HEK293 (cell line): ENCODE measurements at regions not wholly inside any gene's neighbourhood (a gene's known extent, or its start where the extent isn't known, plus 50 kb on each side); places are given as distances from the start of the nearest gene placed in this dataset.

Source experiments
- CTCF ChIA-PET: fragments of 350-600 bp; formaldehyde crosslinking; extraction: SDS; loops from one replicate; lab custom pipeline; 2021; ENCODE audit warnings: antibody characterized with exemption; lab: Yijun Ruan, JAX
- POLR2A ChIA-PET: fragments of 300-600 bp; formaldehyde crosslinking; extraction: SDS; loops from one replicate; lab custom pipeline; 2020; ENCODE audit warnings: antibody characterized with exemption, inconsistent platforms; lab: Yijun Ruan, JAX
- H3K27ac ChIP-seq: fragments of 200-500 bp; sonication (Bioruptor generic); 2 replicates; pipeline ENCODE4 v1.5.1; 2014; ENCODE audit warnings: low read depth, low read length, control low read depth, inconsistent platforms; ENCODE audit errors: extremely low read depth
- H3K36me3 ChIP-seq, 2 experiments: fragments of 200-500 bp in 1 of 2; sonication (Bioruptor generic) in 1 of 2; 1 replicate in 1 of 2; 2 replicates in 1 of 2; pipeline ENCODE4 v1.5.1; 2014 to 2017; ENCODE audit warnings: inconsistent platforms in 2 of 2, low read length in 2 of 2; ENCODE audit not compliant: control insufficient read depth in 2 of 2, insufficient read depth in 1 of 2
- H3K4me1 ChIP-seq: fragments of 200-500 bp; sonication (Bioruptor generic); 2 replicates; pipeline ENCODE4 v1.5.1; 2014; ENCODE audit warnings: mild to moderate bottlenecking, low read length, inconsistent platforms; ENCODE audit not compliant: control insufficient read depth, insufficient read depth
- H3K4me3 ChIP-seq: 2 replicates; pipeline ENCODE4 v1.5.1; 2011; ENCODE audit warnings: low read depth, mild to moderate bottlenecking, control low read depth, low read length, moderate library complexity
- H3K9me3 ChIP-seq: fragments of 200-500 bp; sonication (Bioruptor generic); 2 replicates; pipeline ENCODE4 v1.5.1; 2014; ENCODE audit warnings: low read depth, low read length, inconsistent platforms; ENCODE audit not compliant: control insufficient read depth, insufficient read depth
- BCL11A ChIP-seq: fragments of 450-650 bp; formaldehyde crosslinking; IDR thresholded peaks from 2 replicates; pipeline ENCODE4 v1.5.1; 2016; ENCODE audit warnings: low read depth, missing biosample characterization, missing genetic modification characterization
- GLI2 ChIP-seq: fragments of 450-650 bp; formaldehyde crosslinking; IDR thresholded peaks from 2 replicates; pipeline ENCODE4; 2017; ENCODE audit warnings: missing biosample characterization, missing genetic modification characterization, low read depth, borderline replicate concordance
- HOXA7 ChIP-seq: sonication (generic); formaldehyde crosslinking; IDR thresholded peaks from 2 replicates; pipeline ENCODE4 v1.8.1; 2022; ENCODE audit warnings: missing genetic modification reagents, borderline replicate concordance
- KLF16 ChIP-seq: fragments of 450-650 bp; formaldehyde crosslinking; IDR thresholded peaks from 2 replicates; pipeline ENCODE4 v1.5.1; 2017; ENCODE audit warnings: missing biosample characterization, missing genetic modification characterization
- PRDM1 ChIP-seq: fragments of 450-650 bp; formaldehyde crosslinking; IDR thresholded peaks from 2 replicates; pipeline ENCODE4; 2016; ENCODE audit warnings: missing biosample characterization, missing genetic modification characterization
- REPIN1 ChIP-seq: fragments of 450-650 bp; formaldehyde crosslinking; IDR thresholded peaks from 2 replicates; pipeline ENCODE4 v1.5.1; 2017; ENCODE audit warnings: missing biosample characterization, missing genetic modification characterization, low read depth
- SALL2 ChIP-seq: fragments of 450-650 bp; formaldehyde crosslinking; IDR thresholded peaks from 2 replicates; pipeline ENCODE4 v1.5.0; 2017; ENCODE audit warnings: missing biosample characterization, mild to moderate bottlenecking, missing genetic modification characterization, borderline replicate concordance
- ZEB2 ChIP-seq: fragments of 450-650 bp; formaldehyde crosslinking; IDR thresholded peaks from 2 replicates; pipeline ENCODE4 v1.5.1; 2016; ENCODE audit warnings: missing biosample characterization, missing genetic modification characterization
- ZFP3 ChIP-seq: fragments of 450-650 bp; formaldehyde crosslinking; IDR thresholded peaks from 2 replicates; pipeline ENCODE4 v1.5.1; 2016; ENCODE audit warnings: low read depth, missing biosample characterization, missing genetic modification characterization
- ZNF175 ChIP-seq: fragments of 450-650 bp; formaldehyde crosslinking; IDR thresholded peaks from 2 replicates; pipeline ENCODE4 v1.5.1; 2016; ENCODE audit warnings: missing biosample characterization, missing genetic modification characterization
- ZNF23 ChIP-seq: fragments of 450-650 bp; formaldehyde crosslinking; IDR thresholded peaks from 2 replicates; pipeline ENCODE4 v1.5.1; 2016; ENCODE audit warnings: missing biosample characterization, missing genetic modification characterization, borderline replicate concordance
- ZNF341 ChIP-seq: fragments of 450-650 bp; formaldehyde crosslinking; IDR thresholded peaks from 2 replicates; pipeline ENCODE4; 2016; ENCODE audit warnings: low read depth, missing biosample characterization, missing genetic modification characterization
- ZNF621 ChIP-seq: fragments of 450-650 bp; formaldehyde crosslinking; IDR thresholded peaks from 2 replicates; pipeline ENCODE4 v1.5.1; 2017; ENCODE audit warnings: missing biosample characterization, missing genetic modification characterization
- ZNF785 ChIP-seq: fragments of 450-650 bp; formaldehyde crosslinking; IDR thresholded peaks from 2 replicates; pipeline ENCODE4 v1.5.1; 2016; ENCODE audit warnings: missing biosample characterization, missing genetic modification characterization
- ZNF792 ChIP-seq: fragments of 450-650 bp; formaldehyde crosslinking; IDR thresholded peaks from 2 replicates; pipeline ENCODE4 v1.5.1; 2016; ENCODE audit warnings: missing biosample characterization, missing genetic modification characterization
- ZSCAN23 ChIP-seq: fragments of 450-650 bp; formaldehyde crosslinking; IDR thresholded peaks from 2 replicates; pipeline ENCODE4 v1.5.1; 2016; ENCODE audit warnings: missing biosample characterization, missing genetic modification characterization
- TF ChIP-seq, protein P1 (sequence below): fragments of 450-650 bp; formaldehyde crosslinking; IDR thresholded peaks from 2 replicates; pipeline ENCODE4 v1.5.1; 2016; ENCODE audit warnings: missing biosample characterization, missing genetic modification characterization, low read depth
- TF ChIP-seq, protein P2 (sequence below): fragments of 450-650 bp; formaldehyde crosslinking; IDR thresholded peaks from 2 replicates; pipeline ENCODE4 v1.5.1; 2016; ENCODE audit warnings: missing biosample characterization, missing genetic modification characterization
- TF ChIP-seq, protein P3 (sequence below): fragments of 450-650 bp; formaldehyde crosslinking; IDR thresholded peaks from 2 replicates; pipeline ENCODE4 v1.5.1; 2016; ENCODE audit warnings: missing biosample characterization, missing genetic modification characterization
- TF ChIP-seq, protein P4 (sequence below): fragments of 450-650 bp; formaldehyde crosslinking; IDR thresholded peaks from 2 replicates; pipeline ENCODE4 v1.5.1; 2016; ENCODE audit warnings: missing biosample characterization, missing genetic modification characterization
- TF ChIP-seq, protein P5 (sequence below): fragments of 450-650 bp; formaldehyde crosslinking; IDR thresholded peaks from 2 replicates; pipeline ENCODE4 v1.5.1; 2016; ENCODE audit warnings: missing biosample characterization, missing genetic modification characterization, borderline replicate concordance
- TF ChIP-seq, protein P6 (sequence below): fragments of 450-650 bp; formaldehyde crosslinking; IDR thresholded peaks from 2 replicates; pipeline ENCODE4 v1.5.1; 2016; ENCODE audit warnings: missing biosample characterization, missing genetic modification characterization

DNA sequence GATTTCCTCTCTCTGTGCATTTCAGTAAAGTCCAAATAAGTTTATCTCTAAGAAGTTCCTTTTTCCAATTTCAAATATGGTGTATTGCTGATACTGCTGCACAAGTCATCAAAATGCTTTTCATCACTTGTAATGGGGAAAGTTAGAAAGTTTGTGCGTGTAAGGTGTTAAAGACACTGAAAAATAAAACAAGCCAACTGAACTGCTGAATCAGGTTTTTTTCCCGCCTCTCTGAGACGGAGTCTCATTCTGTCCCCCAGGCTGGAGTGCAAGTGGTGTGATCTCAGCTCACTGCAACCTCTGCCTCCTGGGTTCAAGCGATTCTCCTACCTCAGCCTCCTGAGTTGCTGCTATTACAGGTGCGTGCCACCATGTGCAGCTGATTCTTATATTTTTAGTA lies 400.9 kb downstream of the LRRC70 start:
- Histone ChIP-seq H3K4me3 (no peak overlapping the region), H3K9me3 (no peaks in the 10 kb centered on the region), H3K4me1 (no peaks in the 10 kb centered on the region), H3K27ac (no peak overlapping the region), H3K36me3 (no peaks in the 10 kb centered on the region)
- TF ChIP-seq ZSCAN23, result no peak
- no peak for TF ChIP-seq HOXA7 (CRISPR knock-in tag)
- no peak for TF ChIP-seq PRDM1 (tag by site-specific recombination)
- TF ChIP-seq GLI2, result no peak
- no peak for TF ChIP-seq ZNF341 (tag by site-specific recombination)
- TF ChIP-seq ZEB2 (tag by site-specific recombination), result no peak
- TF ChIP-seq, protein P1, sequence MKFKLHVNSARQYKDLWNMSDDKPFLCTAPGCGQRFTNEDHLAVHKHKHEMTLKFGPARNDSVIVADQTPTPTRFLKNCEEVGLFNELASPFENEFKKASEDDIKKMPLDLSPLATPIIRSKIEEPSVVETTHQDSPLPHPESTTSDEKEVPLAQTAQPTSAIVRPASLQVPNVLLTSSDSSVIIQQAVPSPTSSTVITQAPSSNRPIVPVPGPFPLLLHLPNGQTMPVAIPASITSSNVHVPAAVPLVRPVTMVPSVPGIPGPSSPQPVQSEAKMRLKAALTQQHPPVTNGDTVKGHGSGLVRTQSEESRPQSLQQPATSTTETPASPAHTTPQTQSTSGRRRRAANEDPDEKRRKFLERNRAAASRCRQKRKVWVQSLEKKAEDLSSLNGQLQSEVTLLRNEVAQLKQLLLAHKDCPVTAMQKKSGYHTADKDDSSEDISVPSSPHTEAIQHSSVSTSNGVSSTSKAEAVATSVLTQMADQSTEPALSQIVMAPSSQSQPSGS (tag by site-specific recombination), result no peak
- TF ChIP-seq, protein P2, sequence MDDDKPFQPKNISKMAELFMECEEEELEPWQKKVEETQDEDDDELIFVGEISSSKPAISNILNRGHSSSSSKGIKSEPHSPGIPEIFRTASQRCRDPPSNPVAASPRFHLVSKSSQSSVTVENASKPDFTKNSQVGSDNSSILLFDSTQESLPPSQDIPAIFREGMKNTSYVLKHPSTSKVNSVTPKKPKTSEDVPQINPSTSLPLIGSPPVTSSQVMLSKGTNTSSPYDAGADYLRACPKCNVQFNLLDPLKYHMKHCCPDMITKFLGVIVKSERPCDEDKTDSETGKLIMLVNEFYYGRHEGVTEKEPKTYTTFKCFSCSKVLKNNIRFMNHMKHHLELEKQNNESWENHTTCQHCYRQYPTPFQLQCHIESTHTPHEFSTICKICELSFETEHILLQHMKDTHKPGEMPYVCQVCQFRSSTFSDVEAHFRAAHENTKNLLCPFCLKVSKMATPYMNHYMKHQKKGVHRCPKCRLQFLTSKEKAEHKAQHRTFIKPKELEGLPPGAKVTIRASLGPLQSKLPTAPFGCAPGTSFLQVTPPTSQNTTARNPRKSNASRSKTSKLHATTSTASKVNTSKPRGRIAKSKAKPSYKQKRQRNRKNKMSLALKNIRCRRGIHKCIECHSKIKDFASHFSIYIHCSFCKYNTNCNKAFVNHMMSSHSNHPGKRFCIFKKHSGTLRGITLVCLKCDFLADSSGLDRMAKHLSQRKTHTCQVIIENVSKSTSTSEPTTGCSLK (tag by site-specific recombination), result no peak
- TF ChIP-seq, protein P3, sequence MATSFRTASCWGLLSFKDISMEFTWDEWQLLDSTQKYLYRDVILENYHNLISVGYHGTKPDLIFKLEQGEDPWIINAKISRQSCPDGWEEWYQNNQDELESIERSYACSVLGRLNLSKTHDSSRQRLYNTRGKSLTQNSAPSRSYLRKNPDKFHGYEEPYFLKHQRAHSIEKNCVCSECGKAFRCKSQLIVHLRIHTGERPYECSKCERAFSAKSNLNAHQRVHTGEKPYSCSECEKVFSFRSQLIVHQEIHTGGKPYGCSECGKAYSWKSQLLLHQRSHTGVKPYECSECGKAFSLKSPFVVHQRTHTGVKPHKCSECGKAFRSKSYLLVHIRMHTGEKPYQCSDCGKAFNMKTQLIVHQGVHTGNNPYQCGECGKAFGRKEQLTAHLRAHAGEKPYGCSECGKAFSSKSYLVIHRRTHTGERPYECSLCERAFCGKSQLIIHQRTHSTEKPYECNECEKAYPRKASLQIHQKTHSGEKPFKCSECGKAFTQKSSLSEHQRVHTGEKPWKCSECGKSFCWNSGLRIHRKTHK (tag by site-specific recombination), result no peak
- TF ChIP-seq, protein P4, sequence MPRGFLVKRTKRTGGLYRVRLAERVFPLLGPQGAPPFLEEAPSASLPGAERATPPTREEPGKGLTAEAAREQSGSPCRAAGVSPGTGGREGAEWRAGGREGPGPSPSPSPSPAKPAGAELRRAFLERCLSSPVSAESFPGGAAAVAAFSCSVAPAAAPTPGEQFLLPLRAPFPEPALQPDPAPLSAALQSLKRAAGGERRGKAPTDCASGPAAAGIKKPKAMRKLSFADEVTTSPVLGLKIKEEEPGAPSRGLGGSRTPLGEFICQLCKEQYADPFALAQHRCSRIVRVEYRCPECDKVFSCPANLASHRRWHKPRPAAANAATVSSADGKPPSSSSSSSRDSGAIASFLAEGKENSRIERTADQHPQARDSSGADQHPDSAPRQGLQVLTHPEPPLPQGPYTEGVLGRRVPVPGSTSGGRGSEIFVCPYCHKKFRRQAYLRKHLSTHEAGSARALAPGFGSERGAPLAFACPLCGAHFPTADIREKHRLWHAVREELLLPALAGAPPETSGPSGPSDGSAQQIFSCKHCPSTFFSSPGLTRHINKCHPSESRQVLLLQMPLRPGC (tag by site-specific recombination), result no peak
- no peak for TF ChIP-seq KLF16 (tag by site-specific recombination)
- POLR2A ChIA-PET, result no interaction called here
- CTCF ChIA-PET, result interaction anchor here (0.6 kb wide), 1 partner anchor 76 kb away, joined by 3 read pairs; no protein-coding TSS in a partner anchor

DNA sequence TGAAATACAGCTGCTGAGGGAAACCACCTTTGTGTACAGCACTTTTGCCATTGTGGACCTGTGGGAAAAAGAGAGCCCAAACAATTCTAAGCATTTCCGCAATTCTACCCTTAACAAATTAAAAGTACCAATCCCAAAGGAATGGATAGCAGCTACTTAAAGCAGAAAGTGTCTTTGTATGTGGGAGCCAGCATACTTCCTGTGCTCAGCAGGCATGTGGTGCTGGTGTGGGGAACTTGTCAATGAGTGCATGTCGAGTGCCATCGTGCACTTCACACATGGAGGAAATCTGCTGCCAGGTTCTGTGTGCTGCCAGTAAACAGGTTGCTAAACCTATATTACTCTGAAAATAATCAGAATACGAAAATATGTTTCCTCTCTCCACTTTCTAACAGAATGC lies 399.0 kb downstream of the LRRC70 start:
- CTCF ChIA-PET, result no interaction called here
- no peak overlapping the region for H3K4me3 ChIP-seq
- TF ChIP-seq ZNF621 (no peak), SALL2 (tag by site-specific recombination) (no peak), ZNF23 (tag by site-specific recombination) (no peak), REPIN1 (tag by site-specific recombination) (no peak), ZNF175 (tag by site-specific recombination) (no peak), ZNF792 (tag by site-specific recombination) (no peak), BCL11A (tag by site-specific recombination) (no peak), PRDM1 (tag by site-specific recombination) (no peak), ZNF785 (no peak), ZFP3 (no peak)
- TF ChIP-seq, protein P5, sequence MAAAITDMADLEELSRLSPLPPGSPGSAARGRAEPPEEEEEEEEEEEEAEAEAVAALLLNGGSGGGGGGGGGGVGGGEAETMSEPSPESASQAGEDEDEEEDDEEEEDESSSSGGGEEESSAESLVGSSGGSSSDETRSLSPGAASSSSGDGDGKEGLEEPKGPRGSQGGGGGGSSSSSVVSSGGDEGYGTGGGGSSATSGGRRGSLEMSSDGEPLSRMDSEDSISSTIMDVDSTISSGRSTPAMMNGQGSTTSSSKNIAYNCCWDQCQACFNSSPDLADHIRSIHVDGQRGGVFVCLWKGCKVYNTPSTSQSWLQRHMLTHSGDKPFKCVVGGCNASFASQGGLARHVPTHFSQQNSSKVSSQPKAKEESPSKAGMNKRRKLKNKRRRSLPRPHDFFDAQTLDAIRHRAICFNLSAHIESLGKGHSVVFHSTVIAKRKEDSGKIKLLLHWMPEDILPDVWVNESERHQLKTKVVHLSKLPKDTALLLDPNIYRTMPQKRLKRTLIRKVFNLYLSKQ (tag by site-specific recombination), result no peak
- TF ChIP-seq, protein P6, sequence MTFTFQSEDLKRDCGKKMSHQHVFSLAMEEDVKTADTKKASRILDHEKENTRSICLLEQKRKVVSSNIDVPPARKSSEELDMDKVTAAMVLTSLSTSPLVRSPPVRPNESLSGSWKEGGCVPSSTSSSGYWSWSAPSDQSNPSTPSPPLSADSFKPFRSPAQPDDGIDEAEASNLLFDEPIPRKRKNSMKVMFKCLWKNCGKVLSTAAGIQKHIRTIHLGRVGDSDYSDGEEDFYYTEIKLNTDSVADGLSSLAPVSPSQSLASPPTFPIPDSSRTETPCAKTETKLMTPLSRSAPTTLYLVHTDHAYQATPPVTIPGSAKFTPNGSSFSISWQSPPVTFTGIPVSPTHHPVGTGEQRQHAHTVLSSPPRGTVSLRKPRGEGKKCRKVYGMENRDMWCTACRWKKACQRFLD (tag by site-specific recombination), result no peak
- TF ChIP-seq, protein P2 (tag by site-specific recombination), result no peak

More for the DNA sequence above, 399.0 kb downstream of the LRRC70 start:
- Histone ChIP-seq H3K27ac (no peak overlapping the region), H3K4me1 (no peaks in the 10 kb centered on the region), H3K9me3 (no peaks in the 10 kb centered on the region), H3K36me3 (no peaks in the 10 kb centered on the region)
- POLR2A ChIA-PET, result no interaction called here
